ENCODE measurements at regions not wholly inside any gene's neighbourhood (a gene's known extent, or its start where the extent isn't known, plus 50 kb on each side); places are given as distances from the start of the nearest gene placed in this dataset.

DNA sequence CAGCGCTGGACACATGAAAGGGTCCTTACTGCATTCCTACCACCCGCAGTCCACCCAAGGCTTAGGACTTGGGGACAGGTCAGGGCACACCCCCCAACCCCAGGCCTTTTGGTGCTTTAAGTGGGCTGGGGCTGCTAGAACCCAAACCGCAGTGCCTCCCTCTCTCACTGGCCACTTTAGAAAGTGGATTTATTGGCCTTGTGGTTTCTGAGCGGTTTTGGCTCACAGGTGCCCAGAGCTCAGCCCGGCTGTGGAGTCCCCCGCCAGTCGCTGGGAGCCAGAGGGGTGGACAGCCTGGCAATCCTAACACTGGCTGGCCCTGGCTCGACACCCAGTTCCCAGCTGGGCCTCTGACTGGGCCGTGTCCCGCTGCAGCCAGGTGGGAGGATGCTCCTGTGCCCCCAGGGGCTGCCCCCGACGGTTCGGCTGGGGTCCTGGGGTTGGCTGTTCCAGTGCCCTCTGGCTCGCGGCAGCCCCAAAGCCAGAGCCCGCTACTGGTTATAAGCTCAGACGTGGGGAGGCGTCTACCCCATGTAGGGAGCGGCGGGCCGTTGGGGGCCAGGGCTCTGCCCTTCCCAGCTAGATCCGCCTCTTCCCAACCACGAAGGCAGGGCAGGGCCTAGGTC lies 65.2 kb upstream of the RNU6ATAC start:
- no peak overlapping the region for H3K27ac ChIP-seq (ENCODE audit: low read depth, low read length)
- no peak overlapping the region for H2AFZ ChIP-seq (ENCODE audit: low read length)
- ChIA-PET CTCF (ENCODE audit: partially characterized antibody) (no interaction called here), POLR2A (ENCODE audit: partially characterized antibody) (interaction anchor here (0.6 kb wide), 1 partner anchor 105 kb away, joined by 3 read pairs; no protein-coding TSS in a partner anchor)
- no peak overlapping the region for H3K14ac ChIP-seq (ENCODE audit: insufficient read length)
- H3K4me2 ChIP-seq (ENCODE audit: insufficient read depth in 1 of 2, low read depth in 2 of 2, low read length in 2 of 2) = no peak overlapping the region
- no peak overlapping the region for H3K18ac ChIP-seq (ENCODE audit: extremely low read depth, low read length)
- no peak overlapping the region for H2BK12ac ChIP-seq (ENCODE audit: low read depth, low read length)
- H3K4me3 ChIP-seq (ENCODE audit: extremely low read depth in 1 of 4, insufficient read depth in 2 of 4, low read depth in 3 of 4, low read length in 4 of 4) = no peak overlapping the region
- H2AK5ac ChIP-seq (ENCODE audit: low read depth, low read length) = no peak overlapping the region
- no peak overlapping the region for H3K4ac ChIP-seq (replicated peaks; ENCODE audit: insufficient read length, low read depth, low read length)
- H3K56ac ChIP-seq (replicated peaks; ENCODE audit: insufficient read length, low read depth, low read length) = no peak overlapping the region
- H2BK15ac ChIP-seq (ENCODE audit: low read length) = no peak overlapping the region
- H3K79me1 ChIP-seq (ENCODE audit: low read depth, low read length) = no peaks in the 10 kb centered on the region
- 90% methylated on average over 21 of the region's 23 CpGs; no CpG with 5 or more reads in 1 of the 2 experiments for WGBS, 2 experiments (ENCODE audit: extremely low coverage in 1 of 2, insufficient coverage in 1 of 2, insufficient read length in 1 of 2, insufficient replicate concordance in 2 of 2, low coverage in 1 of 2, low lambda C conversion rate in 2 of 2, missing lambda C conversion rate in 1 of 2)
- DNase-seq (ENCODE audit: low read depth in 1 of 2, low spot score in 2 of 2) (no peak), FAIRE-seq (no peak)
- H3K4me1 ChIP-seq (replicated peaks in 1 of 4; ENCODE audit: control insufficient read depth in 3 of 4, insufficient read depth in 4 of 4, low read length in 3 of 4) = peaks cover 0 to 3% (median 0%) of the 10 kb centered on the region in 4 experiments; a peak in 2 of 7 replicates
- H4K20me1 ChIP-seq (replicated peaks in 1 of 2; ENCODE audit: control insufficient read depth in 1 of 2, insufficient read depth in 2 of 2, low read length in 2 of 2) = no peaks in the 10 kb centered on the region
- no peak overlapping the region for H2BK20ac ChIP-seq (ENCODE audit: low read length)
- H3K23ac ChIP-seq (ENCODE audit: insufficient read length) = no peak overlapping the region
- no peak overlapping the region for H4K5ac ChIP-seq (ENCODE audit: insufficient read length, low read depth, low read length)
- no peaks in the 10 kb centered on the region for H3K79me2 ChIP-seq (ENCODE audit: control insufficient read depth in 1 of 2, insufficient read depth in 2 of 2, low read length in 2 of 2)
- H3K23me2 ChIP-seq (ENCODE audit: low read depth, low read length) = no peaks in the 10 kb centered on the region
- 0 out of 2 replicates have a peak overlapping the region, but pooled peaks have one; percentile 52 for H2BK5ac ChIP-seq (ENCODE audit: low read depth, low read length)
- no peak overlapping the region; the same call in 1 of the 2 replicates for H4K8ac ChIP-seq (ENCODE audit: extremely low read depth, insufficient read depth, low read length)
- H3K36me3 ChIP-seq (ENCODE audit: control insufficient read depth in 2 of 4, insufficient read depth in 4 of 4, low read length in 3 of 4) = no peaks in the 10 kb centered on the region
- no peak overlapping the region for H4K91ac ChIP-seq (replicated peaks; ENCODE audit: insufficient read length, low read length)
- TF ChIP-seq BCL11A (IDR thresholded peaks at IDR 0.05; ENCODE audit: low read depth in 2 of 2, low read length in 2 of 2) = no peak
- H3K9ac ChIP-seq (replicated peaks in 1 of 4; ENCODE audit: extremely low read depth in 1 of 4, low read depth in 3 of 4, low read length in 3 of 4) = no peak overlapping the region
- H3K27me3 ChIP-seq (replicated peaks in 1 of 4; ENCODE audit: control insufficient read depth in 3 of 4, extremely low read depth in 1 of 4, insufficient read depth in 3 of 4, low read length in 3 of 4) = no peaks in the 10 kb centered on the region; a peak in 1 of 7 replicates
- H3K9me3 ChIP-seq (ENCODE audit: insufficient read depth in 2 of 2, low read depth in 1 of 2, low read length in 1 of 2) = no peaks in the 10 kb centered on the region
- no peak overlapping the region for H2BK120ac ChIP-seq (replicated peaks; ENCODE audit: low read depth, low read length)
